Endothelial cell of umbilical vein (primary cell): ENCODE measurements at regions not wholly inside any gene's neighbourhood (a gene's known extent, or its start where the extent isn't known, plus 50 kb on each side); places are given as distances from the start of the nearest gene placed in this dataset.
"Not testable (repeated sequence)": the region's sequence is repeated elsewhere in the genome, so short reads cannot be mapped to it uniquely, and the experiment has no call there.

ENCODE experiments used
- BruUV-seq: library from RNA; stranded (reverse); fragments of 400-500 nt; replicated peaks from 2 replicates; lab custom pipeline; 2021; lab: Mats Ljungman, UMichigan
- CTCF ChIA-PET: fragments of 300-600, 350-600 bp; sonication (Branson Sonifier 250); formaldehyde crosslinking; loops from one replicate; lab custom pipeline; 2021; ENCODE audit warnings: antibody characterized with exemption, inconsistent platforms; lab: Charles Lee
- POLR2A ChIA-PET: fragments of 300-600, 350-600 bp; sonication (Branson Sonifier 250); formaldehyde crosslinking; loops from one replicate; lab custom pipeline; 2021; ENCODE audit warnings: antibody characterized with exemption, inconsistent platforms; lab: Charles Lee
- DNase-seq: peaks from one replicate; pipeline ENCODE4 v3.0.0-alpha.2; 2011; ENCODE audit warnings: low read depth, low spot score
- FAIRE-seq: peaks from 2 replicates; lab custom pipeline; 2011; peaks lifted over from hg19 to GRCh38; lab: Jason Lieb, UNC
- H2AFZ ChIP-seq: 2 replicates; pipeline ENCODE4 v1.6.0; 2012; ENCODE audit warnings: low read depth, low read length, control low read depth, inconsistent platforms
- H3K27ac ChIP-seq: 2 replicates; pipeline ENCODE4 v1.5.1; 2011; ENCODE audit warnings: low read depth, mild to moderate bottlenecking, control low read depth, low read length, moderate library complexity; ENCODE audit not compliant: insufficient read depth
- H3K27me3 ChIP-seq, 2 experiments: 2 replicates each; pipeline versions ENCODE4 v1.6.0 to v1.6.1; 2011; ENCODE audit warnings: low read length in 2 of 2, mixed read lengths in 1 of 2; ENCODE audit not compliant: control insufficient read depth in 2 of 2, insufficient read depth in 2 of 2
- H3K36me3 ChIP-seq, 2 experiments: 2 replicates in 1 of 2; 3 replicates in 1 of 2; pipeline ENCODE4 v1.5.1; 2011; ENCODE audit warnings: low read length in 2 of 2, mild to moderate bottlenecking in 1 of 2, moderate library complexity in 1 of 2; ENCODE audit not compliant: control insufficient read depth in 2 of 2, insufficient read depth in 2 of 2; ENCODE audit errors: extremely low read depth in 1 of 2
- H3K4me1 ChIP-seq: 3 replicates; pipeline ENCODE4 v1.5.1; 2011; ENCODE audit warnings: mild to moderate bottlenecking, low read length; ENCODE audit not compliant: control insufficient read depth, insufficient read depth; ENCODE audit errors: extremely low read depth
- H3K4me2 ChIP-seq: 2 replicates; pipeline ENCODE4 v1.6.1; 2011; ENCODE audit warnings: low read length, control low read depth, mixed read lengths; ENCODE audit not compliant: insufficient read depth
- H3K4me3 ChIP-seq, 3 experiments: fragments of 200-600 bp in 1 of 3; sonication (generic), shearing (Covaris generic) in 1 of 3; replicated peaks in 1 of 3; 2 replicates each; pipeline ENCODE4 v1.5.1; 2011 to 2016; ENCODE audit warnings: control low read depth in 3 of 3, low read length in 3 of 3, mild to moderate bottlenecking in 2 of 3, inconsistent platforms in 1 of 3, low read depth in 1 of 3, moderate library complexity in 1 of 3; ENCODE audit not compliant: insufficient read depth in 1 of 3
- H3K79me2 ChIP-seq: 2 replicates; pipeline ENCODE4 v1.6.0; 2012; ENCODE audit warnings: low read length, inconsistent platforms; ENCODE audit not compliant: control insufficient read depth, insufficient read depth
- H3K9ac ChIP-seq: replicated peaks from 2 replicates; pipeline ENCODE3; 2011; ENCODE audit warnings: low read length, control low read depth; ENCODE audit not compliant: insufficient read depth; ENCODE audit errors: extremely low read depth
- H3K9me1 ChIP-seq: replicated peaks from 3 replicates; pipeline ENCODE4 v1.6.0; 2011; ENCODE audit warnings: mild to moderate bottlenecking, low read length; ENCODE audit not compliant: control insufficient read depth, insufficient read depth; ENCODE audit errors: extremely low read depth
- H3K9me3 ChIP-seq: replicated peaks from 2 replicates; pipeline ENCODE4 v1.5.1; 2012; ENCODE audit warnings: low read length, inconsistent platforms; ENCODE audit not compliant: control insufficient read depth, insufficient read depth
- H4K20me1 ChIP-seq: replicated peaks from 2 replicates; pipeline ENCODE3; 2011; ENCODE audit warnings: mild to moderate bottlenecking, low read length; ENCODE audit not compliant: control insufficient read depth, insufficient read depth; ENCODE audit errors: extremely low read depth
- EZH2 ChIP-seq: IDR thresholded peaks from 2 replicates; pipeline ENCODE4 v1.6.1; 2012; ENCODE audit warnings: borderline replicate concordance, low read depth, mild to moderate bottlenecking, moderate library complexity, low read length, inconsistent platforms; ENCODE audit not compliant: severe bottlenecking
- POLR2A ChIP-seq: IDR thresholded peaks from 2 replicates; pipeline ENCODE4 v1.6.1; 2012; ENCODE audit warnings: low read depth, mild to moderate bottlenecking, control low read depth, low read length
- dilution Hi-C: fragments of 300-500 bp; cut with MboI; formaldehyde crosslinking; loops from one replicate; pipeline ENCODE4 v1.15.0; 2019; ENCODE audit warnings: low sequenced_read_pairs; ENCODE audit not compliant: extremely low pct_ligation_motif_present
- intact Hi-C: fragments of 100-400 bp; cut with micrococcal nuclease; formaldehyde crosslinking; loops from one replicate; pipeline ENCODE4 v1.10.0; 2022

DNA sequence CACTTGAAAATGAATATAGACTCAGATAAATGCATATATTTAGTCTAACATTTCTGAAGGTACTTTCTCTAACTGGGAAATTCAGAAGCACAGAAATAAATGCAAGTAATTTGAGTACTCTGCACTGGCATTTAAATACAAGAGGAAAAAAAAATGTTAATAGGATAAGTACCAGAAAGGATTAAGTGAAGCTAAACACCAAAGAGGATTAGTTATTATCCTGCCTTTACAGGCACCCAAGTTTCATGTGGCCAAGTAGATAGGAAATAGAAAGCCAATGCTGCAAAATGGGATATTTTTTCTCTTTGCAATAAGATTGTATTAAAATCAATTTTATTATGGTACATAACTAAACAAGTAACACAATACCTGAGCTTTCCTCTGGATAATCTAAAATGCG lies 762.5 kb downstream of the PCDH7 start:
- POLR2A ChIA-PET, result no interaction called here

DNA sequence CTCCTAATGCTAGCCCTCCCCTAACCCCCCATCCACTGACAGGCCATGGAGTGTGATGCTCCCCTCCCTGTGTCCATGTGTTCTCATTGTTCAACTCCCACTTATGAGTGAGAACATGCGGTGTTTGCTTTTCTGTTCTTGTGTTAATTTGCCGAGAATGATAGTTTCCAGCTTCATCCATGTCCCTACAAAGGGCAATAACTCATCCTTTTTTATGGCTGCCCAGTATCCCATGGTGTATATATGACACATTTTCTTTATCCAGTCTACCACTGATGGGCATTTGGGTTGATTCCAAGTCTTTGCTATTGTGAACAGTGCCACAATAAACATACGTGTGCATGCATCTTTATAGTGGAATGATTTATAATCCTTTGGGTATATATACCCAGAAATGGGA lies 779.0 kb downstream of the PCDH7 start:
- DNase-seq, H3K4me2 ChIP-seq, H3K79me2 ChIP-seq, H3K36me3 ChIP-seq, CTCF ChIA-PET, BruUV-seq, H3K9ac ChIP-seq, dilution Hi-C loops, H3K9me3 ChIP-seq, intact Hi-C loops, H3K9me1 ChIP-seq, H3K27ac ChIP-seq, H2AFZ ChIP-seq, H3K27me3 ChIP-seq, POLR2A ChIA-PET, H3K4me3 ChIP-seq, FAIRE-seq, H4K20me1 ChIP-seq, H3K4me1 ChIP-seq: not testable (repeated sequence)

More for the DNA sequence above, 762.5 kb downstream of the PCDH7 start:
- FAIRE-seq (no peak), DNase-seq (no peak)
- H3K4me1 ChIP-seq, result no peaks in the 10 kb centered on the region
- no peaks in the 10 kb centered on the region for H3K9me1 ChIP-seq
- intact Hi-C loops (no loop called here), dilution Hi-C loops (no loop called here)
- no peak overlapping the region for H3K9ac ChIP-seq
- TF ChIP-seq EZH2, result no peak
- no peak for TF ChIP-seq POLR2A
- H3K9me3 ChIP-seq, result no peaks in the 10 kb centered on the region
- no peaks in the 10 kb centered on the region for H4K20me1 ChIP-seq
- H3K27ac ChIP-seq, result no peak overlapping the region
- H2AFZ ChIP-seq, result no peak overlapping the region
- H3K4me2 ChIP-seq, result no peak overlapping the region
- BruUV-seq, result no TSS peak
- H3K79me2 ChIP-seq, result no peaks in the 10 kb centered on the region
- no peaks in the 10 kb centered on the region for H3K27me3 ChIP-seq
- CTCF ChIA-PET, result interaction anchor here (2.7 kb wide), 1 partner anchor 9 kb away, joined by 8 read pairs; no protein-coding TSS in a partner anchor
- H3K36me3 ChIP-seq, result no peaks in the 10 kb centered on the region
- H3K4me3 ChIP-seq, result no peak overlapping the region
